ENCODE measurements at regions not wholly inside any gene's neighbourhood (a gene's known extent, or its start where the extent isn't known, plus 50 kb on each side); places are given as distances from the start of the nearest gene placed in this dataset.
"Not testable (repeated sequence)": the region's sequence is repeated elsewhere in the genome, so short reads cannot be mapped to it uniquely, and the experiment has no call there.

DNA sequence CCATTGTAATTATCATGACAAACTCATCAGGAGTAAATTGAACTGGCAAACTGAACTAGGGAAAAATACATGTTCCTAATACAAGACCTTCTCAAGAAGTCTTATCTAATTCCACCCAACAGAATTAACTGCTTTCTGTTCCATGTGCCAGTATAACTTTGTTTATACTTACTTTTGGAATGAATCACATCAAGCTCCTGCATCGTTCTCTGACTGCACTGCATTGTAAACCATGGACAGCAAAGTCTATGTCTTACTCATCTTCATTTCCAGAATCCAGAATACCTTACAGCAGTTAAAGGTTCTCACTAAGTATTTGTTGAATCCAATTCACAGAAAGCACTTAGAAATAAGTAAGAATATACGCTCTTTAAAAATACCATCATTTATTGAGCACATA lies 102.8 kb downstream of the PLK2 start:
- DNase-seq: no peak

DNA sequence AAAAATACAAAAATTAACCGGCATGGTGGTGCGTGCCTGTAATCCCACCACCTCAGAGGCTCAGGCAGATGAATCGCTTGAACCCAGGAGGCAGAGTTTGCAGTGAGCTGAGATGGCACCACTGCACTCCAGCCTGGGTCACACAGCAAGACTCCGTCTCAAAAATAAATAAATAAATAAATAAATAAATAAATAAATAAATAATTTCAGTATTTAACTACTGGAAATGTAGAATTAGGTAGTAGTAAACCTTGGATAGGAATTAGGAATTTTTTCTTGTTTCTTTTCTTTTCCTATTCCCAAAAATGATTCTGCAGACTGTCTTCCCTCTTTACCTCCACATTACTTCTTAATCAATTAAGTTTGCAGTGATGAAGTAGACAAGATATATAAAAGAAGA lies 103.2 kb downstream of the PLK2 start:
- DNase-seq: no peak

DNA sequence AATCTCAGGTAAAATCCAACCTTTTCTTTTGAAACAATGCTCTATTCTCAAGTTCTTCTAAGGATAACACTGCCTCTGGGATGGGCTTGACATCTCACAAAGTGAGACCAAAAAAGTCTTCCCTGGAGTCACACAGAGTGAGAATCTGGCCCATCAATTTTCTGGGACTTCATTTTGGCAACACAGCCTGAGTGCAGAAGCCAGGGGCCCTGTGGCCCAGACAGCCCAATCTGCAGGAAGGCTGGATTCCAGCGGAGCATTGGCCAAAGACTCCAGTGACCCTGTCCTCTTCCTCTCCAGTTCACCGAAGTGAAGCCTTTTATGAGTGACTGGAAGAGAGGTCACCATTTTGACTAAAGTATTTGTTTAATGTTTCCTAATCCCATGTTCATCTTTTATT lies 105.1 kb downstream of the PLK2 start:
- DNase-seq: no peak

DNA sequence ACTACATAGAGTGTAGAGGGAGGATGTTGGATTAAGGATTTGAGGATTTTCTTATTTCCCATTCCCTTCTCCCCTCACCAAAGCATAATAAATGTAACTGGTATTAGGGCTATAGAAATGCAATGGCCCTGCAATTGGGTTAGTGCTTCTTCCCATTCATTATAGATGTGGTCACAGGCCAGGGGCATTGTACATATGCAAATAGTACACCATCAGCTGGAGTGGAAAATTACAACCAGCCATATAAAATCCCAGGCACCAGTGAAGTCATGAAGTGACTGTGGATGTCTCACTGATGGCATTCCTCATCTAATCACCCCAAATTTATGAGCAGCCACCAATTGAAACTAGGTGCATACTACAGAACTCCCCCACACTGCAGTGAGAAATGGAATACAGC lies 105.9 kb downstream of the PLK2 start:
- no peak for DNase-seq

DNA sequence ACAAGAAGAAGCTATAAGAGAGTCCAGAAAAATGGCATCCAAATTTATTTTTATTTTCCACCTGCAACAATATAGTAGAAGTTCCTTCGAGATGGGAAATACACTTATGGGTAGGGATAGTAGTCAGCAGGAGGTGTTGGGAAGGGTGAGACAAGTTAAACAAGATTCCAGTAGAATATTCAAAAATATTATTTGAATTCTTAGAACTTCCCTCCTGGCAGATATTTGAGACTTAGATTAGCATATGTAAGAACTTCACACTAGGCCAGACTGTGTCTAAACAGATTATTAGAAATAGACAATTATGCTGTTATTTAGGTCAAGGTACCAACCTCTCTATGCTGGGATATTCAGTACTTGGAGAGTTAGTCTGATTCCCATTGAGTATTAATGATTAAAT lies 108.7 kb downstream of the PLK2 start:
- no peak for DNase-seq

DNA sequence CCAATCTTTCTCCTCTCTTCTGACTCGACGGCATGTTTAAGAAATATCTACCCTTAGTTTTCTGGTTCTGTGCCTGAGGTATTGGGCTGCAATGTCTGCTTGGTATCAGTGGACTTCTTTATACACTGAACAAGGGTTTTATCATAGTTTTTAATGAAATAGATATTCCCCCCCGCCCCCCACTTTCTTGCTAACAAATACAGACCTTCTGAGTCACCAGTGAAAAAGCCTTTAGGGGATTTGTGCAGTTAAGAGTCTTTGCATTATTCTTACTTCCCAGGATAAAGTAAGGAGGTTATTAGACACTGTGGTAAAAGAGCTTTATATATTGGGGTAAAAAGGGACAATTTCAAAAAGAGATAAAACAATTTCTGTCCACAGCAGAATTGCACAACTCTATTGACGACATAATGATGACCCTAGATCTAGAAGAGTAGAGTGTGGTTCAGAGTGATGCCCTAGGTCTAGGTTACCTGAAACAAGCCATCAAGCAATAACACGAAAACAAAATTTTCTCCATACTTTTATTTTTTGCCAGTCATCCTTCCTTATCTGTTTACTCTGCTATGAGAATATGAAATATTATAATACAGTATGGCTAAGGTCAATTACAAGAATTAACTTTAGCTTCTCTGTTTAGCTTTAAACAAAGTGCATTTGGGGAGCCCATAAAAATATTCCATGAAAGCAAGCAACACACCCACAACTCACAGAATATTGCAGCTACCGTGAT lies 110.7 kb downstream of the PLK2 start:
- no peak for DNase-seq

DNA sequence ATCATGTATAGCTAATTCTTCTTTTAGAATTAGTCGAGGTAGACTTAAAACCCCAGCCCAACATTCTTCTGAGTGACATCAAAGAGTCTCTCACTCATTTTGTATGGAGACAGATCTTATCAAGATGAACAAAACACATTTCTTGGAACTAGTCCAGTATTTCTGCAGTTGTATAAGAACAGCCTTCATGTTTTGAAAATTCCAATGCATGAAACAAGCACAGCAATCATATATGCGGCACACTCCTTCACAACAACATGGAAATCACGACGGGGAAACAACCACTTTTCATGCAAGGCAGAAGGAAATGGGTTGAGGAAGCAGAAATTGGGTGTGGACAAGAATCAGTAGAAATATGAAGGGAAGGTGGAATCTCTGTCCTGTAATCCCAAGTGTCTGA lies 113.8 kb downstream of the PLK2 start:
- no peak for DNase-seq

DNA sequence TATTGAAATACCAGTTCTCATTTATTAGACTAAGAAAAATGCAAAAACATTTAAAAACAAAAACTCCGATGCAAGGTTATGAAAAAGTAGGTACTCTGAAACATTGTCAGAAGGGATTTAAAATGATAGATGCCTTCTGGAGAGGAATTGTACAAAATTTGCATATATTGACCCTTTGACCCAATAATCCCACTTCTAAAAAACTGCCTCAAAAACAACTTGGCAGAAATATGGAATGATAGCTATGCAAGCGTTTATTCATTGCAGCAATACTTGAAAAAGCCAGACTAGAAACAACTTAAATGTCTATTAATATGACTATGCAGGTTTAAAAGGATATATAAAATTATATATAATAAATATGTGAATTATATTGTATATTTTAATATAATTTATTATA lies 118.4 kb downstream of the PLK2 start:
- DNase-seq: peak in 1 of 2 experiments; percentile 12

DNA sequence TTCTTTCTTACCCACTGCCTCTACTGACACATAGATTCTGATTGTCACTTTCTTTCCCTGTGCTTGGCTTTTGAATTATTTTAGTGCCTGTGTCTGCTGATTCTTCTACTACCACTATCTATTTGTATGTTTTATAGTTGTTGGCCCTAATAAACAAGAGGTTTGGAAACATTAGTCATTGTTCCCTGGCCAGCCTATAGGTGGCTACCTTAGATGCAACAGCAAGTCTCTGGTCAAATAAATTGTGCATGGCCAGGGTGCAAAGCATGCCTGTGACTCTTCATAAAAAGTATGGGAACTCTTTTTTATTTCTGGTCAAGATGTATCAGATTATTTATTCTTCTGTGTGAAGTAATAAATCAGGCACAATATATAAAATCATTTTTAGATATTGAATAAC lies 124.4 kb downstream of the PLK2 start:
- DNase-seq: no peak

DNA sequence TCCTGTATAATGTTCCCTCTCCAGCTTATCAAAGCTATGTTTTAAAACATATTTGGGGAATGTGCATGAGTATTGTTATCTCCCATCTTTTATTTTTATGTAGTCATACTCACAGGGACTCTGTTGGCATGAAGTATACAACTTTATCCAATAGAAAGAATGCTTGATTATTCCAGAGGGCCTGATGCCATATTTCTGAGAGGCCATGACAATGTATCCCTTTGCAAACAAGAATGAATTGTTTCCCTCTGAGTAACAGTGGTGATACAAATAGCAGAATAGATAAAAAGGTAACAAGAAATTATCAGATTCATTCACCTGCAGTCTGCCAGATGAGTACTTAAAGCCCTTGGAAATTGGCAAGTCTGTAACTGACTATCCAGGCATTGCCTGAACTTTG lies 125.9 kb downstream of the PLK2 start:
- no peak for DNase-seq

DNA sequence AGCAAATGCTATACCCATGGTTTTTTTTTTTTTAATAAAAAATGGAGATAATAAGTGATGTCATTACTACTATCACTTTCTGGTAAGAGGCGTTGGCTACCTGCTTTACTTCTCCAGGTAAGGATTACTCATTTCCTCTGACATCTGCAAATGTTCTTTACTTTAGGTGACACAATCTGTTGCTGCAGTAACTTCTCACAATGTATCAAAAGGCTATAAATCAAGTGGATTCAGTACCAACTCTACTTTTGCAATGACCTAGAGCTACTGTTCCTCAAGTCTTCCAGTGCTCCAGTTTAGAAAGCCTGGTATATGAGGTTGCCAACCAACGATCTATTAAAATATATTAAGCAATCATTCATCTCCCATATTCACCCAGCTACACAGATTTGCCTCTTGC lies 129.1 kb downstream of the PLK2 start:
- no peak for DNase-seq

DNA sequence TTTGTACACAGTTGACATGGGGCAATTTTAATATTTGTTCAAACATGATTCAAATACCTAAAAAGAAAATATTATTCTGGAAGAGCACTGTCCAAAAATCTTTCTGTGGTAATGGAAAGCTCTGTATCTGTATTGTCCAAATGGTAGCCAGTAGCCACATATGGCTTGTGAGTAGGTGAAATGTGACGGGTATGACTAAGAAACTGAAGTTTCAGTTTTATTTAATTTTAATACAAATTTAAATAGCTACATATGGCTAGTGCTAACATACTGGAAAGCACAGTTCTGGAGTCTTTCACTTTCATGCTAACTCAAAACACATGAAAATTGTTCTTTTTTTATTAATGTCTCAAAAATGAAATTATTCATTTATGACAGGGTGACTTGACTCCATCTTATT lies 132.6 kb downstream of the PLK2 start:
- DNase-seq: no peak

DNA sequence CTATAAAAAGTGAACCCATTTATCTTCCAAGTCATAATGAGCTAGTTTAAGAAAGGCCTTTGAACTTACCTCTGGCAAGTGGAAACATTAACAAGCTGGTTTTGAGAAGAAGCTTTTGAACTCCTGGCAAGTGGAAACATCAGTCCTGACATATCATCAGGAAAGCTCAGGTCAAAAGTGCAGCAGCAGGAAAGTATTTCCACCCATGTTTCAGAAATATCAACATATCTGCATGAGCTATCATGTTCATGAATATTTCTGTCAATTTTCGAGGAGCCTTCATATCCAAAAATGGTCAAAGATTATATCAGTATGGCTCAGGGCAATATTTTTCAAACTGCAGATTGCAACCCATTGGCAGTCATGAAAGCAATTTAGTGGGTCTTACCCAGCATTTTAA lies 133.9 kb downstream of the PLK2 start:
- no peak for DNase-seq

DNA sequence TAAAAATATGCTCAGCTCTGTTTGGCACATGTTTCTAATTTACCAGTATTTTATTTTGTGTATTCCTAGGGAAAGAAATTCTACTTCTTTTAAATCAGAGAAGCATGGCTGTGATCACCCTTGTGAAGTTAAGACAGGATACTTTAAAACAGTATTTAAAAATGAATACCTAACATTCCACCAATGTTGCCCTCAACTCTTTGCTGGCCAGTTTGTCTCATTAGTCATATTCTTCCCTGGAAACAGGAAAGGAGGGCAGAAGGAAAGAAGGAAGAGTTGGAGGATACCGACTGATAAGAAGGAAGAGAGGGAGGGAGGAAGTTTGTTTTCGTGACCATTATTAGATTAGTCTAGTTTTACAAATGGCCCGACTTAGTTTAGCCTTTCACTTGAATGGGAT lies 137.4 kb downstream of the PLK2 start:
- DNase-seq: no peak

DNA sequence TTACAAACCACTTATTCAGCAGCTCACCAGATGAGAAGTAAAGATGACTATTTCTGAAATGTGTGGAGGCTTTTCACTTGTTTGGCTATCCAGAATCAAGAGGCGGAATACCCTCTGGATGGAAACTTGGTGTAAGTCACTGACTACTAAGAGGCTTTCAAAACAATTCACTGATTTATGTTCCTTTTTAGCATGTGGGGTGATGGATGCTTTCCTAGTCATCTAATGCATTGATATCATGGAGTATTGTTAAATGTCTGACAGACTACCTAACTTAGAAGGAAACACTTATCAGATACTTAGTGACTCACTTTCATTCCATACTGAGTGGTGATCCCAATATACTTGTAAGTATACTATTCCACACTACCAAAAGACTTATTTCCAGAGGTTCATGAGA lies 141.4 kb downstream of the PLK2 start:
- no peak for DNase-seq

DNA sequence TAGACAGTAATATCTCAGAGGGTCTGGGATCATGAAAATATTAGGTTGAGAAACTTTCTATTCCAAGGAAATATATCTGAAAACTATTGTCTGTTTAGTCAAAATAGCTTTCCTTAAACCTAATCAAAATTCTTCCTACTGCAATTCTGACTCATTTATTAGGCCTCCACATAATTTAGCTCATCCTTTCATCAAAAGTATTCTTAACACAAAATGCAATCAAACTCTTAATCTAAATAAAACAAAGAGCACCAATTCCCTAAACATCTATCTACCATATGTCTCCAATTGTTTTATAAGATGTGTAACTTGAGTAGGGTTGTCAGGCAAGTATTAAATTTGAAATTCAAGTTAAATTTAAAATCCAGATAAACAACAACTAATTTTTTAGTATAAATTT lies 142.1 kb downstream of the PLK2 start:
- no peak for DNase-seq

DNA sequence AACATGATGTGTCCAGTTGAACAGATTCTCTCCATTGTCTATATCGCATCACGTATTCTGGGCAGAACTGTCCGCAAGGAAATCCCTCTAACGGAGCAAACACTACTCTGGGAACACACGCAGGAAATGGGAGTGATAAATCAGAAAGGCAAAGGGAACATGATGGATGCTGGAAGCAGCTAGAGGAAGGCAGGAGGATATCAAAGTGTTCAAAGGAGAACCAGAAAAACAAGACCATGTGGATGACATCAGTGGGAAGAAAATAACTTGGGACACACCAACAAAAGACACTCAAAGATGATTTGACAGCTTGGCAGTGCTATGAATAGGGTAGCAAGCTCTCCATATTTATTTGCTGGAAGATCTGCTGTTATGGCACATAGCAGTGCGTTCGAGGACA lies 142.9 kb downstream of the PLK2 start:
- no peak for DNase-seq

DNA sequence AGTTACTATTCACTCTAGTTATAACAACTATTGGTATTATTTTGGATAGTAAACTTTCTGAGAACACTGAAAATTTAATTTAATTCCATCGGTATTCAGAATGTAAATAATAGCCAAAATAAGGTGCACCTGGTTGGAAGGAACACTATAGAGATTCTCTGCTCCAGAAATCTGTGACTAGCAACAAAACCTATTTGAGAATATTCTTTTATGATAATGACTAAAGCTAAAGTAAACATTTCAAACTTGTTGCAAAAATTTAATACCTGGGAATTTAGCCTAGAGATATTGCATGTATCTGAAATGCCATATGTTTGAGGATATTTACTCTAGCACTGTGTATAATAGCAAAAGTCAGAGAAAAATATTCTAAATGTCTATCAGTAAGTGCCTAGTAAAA lies 144.1 kb downstream of the PLK2 start:
- no peak for DNase-seq

DNA sequence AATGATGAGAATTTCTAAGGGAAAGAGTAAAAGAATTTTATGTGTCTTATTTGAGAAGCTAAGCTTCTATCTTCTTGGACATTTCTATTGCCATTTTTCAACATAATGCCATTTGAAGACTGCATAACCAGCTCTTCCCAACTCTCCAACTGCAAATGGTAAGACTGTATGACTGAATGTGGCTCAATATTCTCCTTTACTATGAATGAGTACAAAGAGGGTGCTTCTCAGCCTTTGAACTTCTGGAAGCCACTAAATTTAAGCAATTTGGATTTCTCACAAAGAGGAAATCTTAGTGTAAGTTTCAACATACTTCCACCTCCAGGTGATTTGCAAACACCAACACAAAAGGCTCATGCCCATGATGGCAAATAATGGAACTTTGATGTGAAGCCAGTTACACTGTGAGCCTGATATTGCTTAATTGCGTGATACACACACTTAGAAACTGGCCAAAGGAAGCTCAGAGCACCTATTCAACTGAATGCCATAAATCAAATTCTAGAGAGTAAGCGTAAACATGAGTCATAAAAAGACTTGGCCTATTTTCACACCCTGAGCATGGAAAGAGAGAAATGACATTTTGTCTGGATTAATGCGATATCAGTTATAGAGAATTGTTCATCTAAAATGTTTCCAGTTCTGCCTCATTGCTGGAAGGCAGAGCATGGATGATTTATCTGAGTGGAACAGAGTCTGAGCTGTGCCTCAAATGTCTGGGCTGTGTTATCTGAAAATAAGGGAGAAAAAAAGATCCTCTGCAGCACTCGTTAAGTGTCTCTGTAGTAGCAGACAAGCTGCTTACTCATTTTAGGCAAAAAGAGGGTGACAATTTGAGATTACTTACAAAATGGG lies 145.3 kb downstream of the PLK2 start:
- no peak for DNase-seq

DNA sequence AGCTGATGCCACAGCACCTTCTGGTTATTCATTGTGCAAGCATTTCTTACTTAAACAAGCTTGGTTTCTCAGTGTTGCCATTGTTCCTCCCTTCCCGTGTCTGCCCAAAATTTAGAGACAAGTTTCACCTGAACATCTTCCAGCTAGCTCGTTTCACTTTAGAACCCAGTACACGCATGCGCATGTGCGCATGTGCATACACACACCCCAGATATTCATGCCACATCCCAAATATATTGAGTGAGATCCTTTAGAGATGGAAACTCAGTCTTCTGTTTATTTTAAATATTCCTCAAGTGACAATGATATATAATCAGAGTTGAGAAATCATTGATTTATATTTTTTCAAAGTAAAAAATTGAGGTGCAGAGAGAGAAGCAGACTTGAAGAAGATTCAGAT lies 147.6 kb downstream of the PLK2 start:
- DNase-seq: no peak

DNA sequence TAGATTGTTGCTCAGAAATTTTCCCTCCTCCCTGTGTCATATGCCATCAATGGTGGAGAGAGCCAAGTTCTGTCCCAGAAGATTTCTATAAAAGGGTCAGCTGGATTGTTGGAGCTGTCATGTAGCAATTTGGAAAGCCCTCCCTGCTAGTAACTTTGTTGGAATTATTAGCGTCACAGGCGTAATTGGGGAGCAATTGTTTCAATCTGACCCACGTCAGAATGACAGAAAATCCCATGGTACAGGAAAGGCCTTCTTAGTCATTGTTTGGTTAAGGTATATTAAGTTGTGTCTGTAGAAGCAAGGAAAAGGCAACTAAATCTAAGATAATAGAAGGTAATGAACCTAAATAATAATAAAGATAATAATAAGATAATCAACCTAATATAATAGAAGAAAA lies 148.4 kb downstream of the PLK2 start:
- no peak for DNase-seq

DNA sequence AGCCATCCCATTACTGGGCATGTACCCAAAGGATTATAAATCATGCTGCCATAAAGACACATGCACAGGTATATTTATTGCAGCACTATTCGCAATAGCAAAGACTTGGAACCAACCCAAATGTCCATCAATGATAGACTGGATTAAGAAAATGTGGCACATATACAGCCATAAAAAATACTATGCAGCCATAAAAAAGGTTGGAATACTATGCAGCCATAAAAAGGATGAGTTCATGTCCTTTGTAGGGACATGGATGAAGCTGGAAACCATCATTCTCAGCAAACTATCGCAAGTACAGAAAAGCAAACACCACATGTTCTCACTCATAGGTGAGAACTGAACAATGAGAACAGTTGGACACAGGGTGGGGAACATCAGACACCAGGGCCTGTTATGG lies 151.5 kb downstream of the PLK2 start:
- DNase-seq: not testable (repeated sequence)

DNA sequence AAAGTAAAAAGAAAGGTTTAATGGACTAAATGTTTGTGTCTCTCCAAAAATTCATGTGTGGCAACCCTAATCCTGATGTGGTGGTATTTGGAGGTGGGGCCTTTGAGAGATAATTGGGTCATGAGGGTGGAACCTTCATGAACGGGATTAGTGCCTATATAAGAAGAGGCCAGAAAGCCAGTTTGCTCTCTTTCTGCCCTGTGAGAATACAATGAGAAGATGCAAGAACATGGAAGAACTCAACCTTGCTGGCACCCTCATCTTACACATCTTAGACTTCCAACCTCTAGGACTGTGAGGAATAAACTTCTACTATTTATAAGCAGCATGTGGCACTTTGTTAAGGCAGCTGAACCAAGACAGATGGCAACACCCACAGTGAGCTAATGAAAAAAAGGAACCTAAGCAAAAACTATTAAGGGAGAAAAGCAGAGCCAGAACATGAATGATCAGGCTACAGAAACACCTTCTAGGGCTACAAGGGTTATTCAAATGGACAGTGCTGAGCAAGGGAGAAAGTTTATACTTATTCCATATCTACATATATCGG lies 159.5 kb downstream of the PLK2 start:
- peak in 1 of 2 experiments; percentile 3 for DNase-seq

DNA sequence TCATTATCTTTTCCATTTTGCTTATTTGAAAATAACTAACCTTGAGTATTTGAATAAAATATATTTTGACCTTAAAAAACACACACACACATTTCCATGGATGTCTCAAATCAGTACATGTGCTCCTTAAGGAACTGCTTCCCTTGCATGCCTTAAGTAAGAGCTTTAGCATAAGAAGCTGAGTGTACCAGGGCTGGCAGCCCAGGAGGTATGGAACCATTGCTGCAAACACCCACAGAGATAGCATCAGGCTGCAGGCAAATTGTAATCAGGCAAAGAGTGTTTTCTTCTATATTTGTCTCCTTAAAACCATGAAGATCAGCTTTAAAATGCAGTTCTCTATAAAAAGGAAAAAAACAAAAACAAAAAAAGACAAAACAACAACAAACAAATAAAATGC lies 160.6 kb downstream of the PLK2 start:
- no peak for DNase-seq

All from NCI-H524 (cell line).